SK-N-MC (cell line): ENCODE measurements at regions not wholly inside any gene's neighbourhood (a gene's known extent, or its start where the extent isn't known, plus 50 kb on each side); places are given as distances from the start of the nearest gene placed in this dataset.
"Not testable (repeated sequence)": the region's sequence is repeated elsewhere in the genome, so short reads cannot be mapped to it uniquely, and the experiment has no call there.

Experiments used
- DNase-seq: peaks from one replicate; pipeline ENCODE4 v3.0.0-alpha.2; 2011; ENCODE audit warnings: low read depth, low spot score
- H3K27ac ChIP-seq: fragments of 200-600 bp; sonication (generic); 2 replicates; pipeline ENCODE4 v1.5.1; 2016; ENCODE audit warnings: mixed run types
- H3K36me3 ChIP-seq: fragments of 200-600 bp; sonication (generic); 2 replicates; pipeline ENCODE4 v1.6.1; 2017; ENCODE audit warnings: antibody characterized with exemption, low read length, mixed read lengths; ENCODE audit not compliant: insufficient read depth
- H3K4me3 ChIP-seq: fragments of 200-600 bp; sonication (generic); 2 replicates; pipeline ENCODE4 v1.5.1; 2016
- H3K9ac ChIP-seq: fragments of 200-600 bp; sonication (generic); 2 replicates; pipeline ENCODE4 v1.8.0; 2017; ENCODE audit warnings: mixed run types, mixed read lengths; ENCODE audit not compliant: insufficient read length
- H3K9me3 ChIP-seq: fragments of 200-600 bp; sonication (generic); 2 replicates; pipeline ENCODE4 v1.6.1; 2017; ENCODE audit warnings: low read depth, mild to moderate bottlenecking, antibody characterized with exemption, low read length, moderate library complexity, mixed read lengths
- EZH2 ChIP-seq: fragments of 200-600 bp; sonication (generic); IDR thresholded peaks from one replicate; pipeline ENCODE4 v1.6.1; 2017; ENCODE audit warnings: antibody characterized with exemption
- FOXP2 ChIP-seq: optimal IDR thresholded peaks from 2 replicates; pipeline ENCODE3; 2011; ENCODE audit warnings: mild to moderate bottlenecking, moderate library complexity; ENCODE audit not compliant: insufficient read depth; ENCODE audit errors: extremely low read length, control extremely low read depth
- POLR2AphosphoS5 ChIP-seq: IDR thresholded peaks from 2 replicates; pipeline ENCODE4 v1.6.1; 2012; ENCODE audit warnings: mild to moderate bottlenecking, low read depth, low read length, borderline replicate concordance

- H3K9ac ChIP-seq: no peak overlapping the region
- no peaks in the 10 kb centered on the region for H3K36me3 ChIP-seq
- no peak for TF ChIP-seq POLR2AphosphoS5
- TF ChIP-seq EZH2: no peak
- no peak for TF ChIP-seq FOXP2
- H3K9me3 ChIP-seq: no peaks in the 10 kb centered on the region
- no peak for DNase-seq
- H3K27ac ChIP-seq: no peak overlapping the region
- no peak overlapping the region for H3K4me3 ChIP-seq
These were observed 232.4 kb downstream of the PCSK1 start for GRCh38 chr5:96200641-96201040.

- Histone ChIP-seq H3K9me3 (no peaks in the 10 kb centered on the region), H3K9ac (no peak overlapping the region), H3K4me3 (no peak overlapping the region), H3K27ac (no peak overlapping the region), H3K36me3 (no peaks in the 10 kb centered on the region)
- DNase-seq: no peak
- TF ChIP-seq FOXP2 (no peak), EZH2 (no peak)
These were observed 233.3 kb downstream of the PCSK1 start for GRCh38 chr5:96199713-96200183.

- H3K27ac ChIP-seq: no peak overlapping the region
- no peak overlapping the region for H3K9ac ChIP-seq
These were observed 234.5 kb downstream of the PCSK1 start for GRCh38 chr5:96198356-96199058.

GRCh38 chr5:96197767-96198166 lies 235.3 kb downstream of the PCSK1 start:
- H3K4me3 ChIP-seq, H3K9ac ChIP-seq, H3K27ac ChIP-seq, H3K36me3 ChIP-seq, DNase-seq, H3K9me3 ChIP-seq: not testable (repeated sequence)

More at GRCh38 chr5:96198356-96199058, 234.5 kb downstream of the PCSK1 start:
- no peak for TF ChIP-seq FOXP2
- TF ChIP-seq EZH2: no peak
- TF ChIP-seq POLR2AphosphoS5: no peak
- no peaks in the 10 kb centered on the region for H3K9me3 ChIP-seq
- no peak for DNase-seq
- H3K36me3 ChIP-seq: no peaks in the 10 kb centered on the region
- no peak overlapping the region for H3K4me3 ChIP-seq

GRCh38 chr5:96197347-96197746 lies 235.7 kb upstream of the ELL2 start:
- H3K9me3 ChIP-seq: no peaks in the 10 kb centered on the region
- no peak for DNase-seq
- H3K27ac ChIP-seq: no peak overlapping the region
- TF ChIP-seq FOXP2: no peak
- no peak for TF ChIP-seq EZH2
- TF ChIP-seq POLR2AphosphoS5: no peak
- no peak overlapping the region for H3K9ac ChIP-seq
- H3K4me3 ChIP-seq: no peak overlapping the region
- no peaks in the 10 kb centered on the region for H3K36me3 ChIP-seq

- H3K9me3 ChIP-seq: no peaks in the 10 kb centered on the region
- no peak overlapping the region for H3K4me3 ChIP-seq
- DNase-seq: no peak
- H3K36me3 ChIP-seq: no peaks in the 10 kb centered on the region
- H3K9ac ChIP-seq: no peak overlapping the region
- TF ChIP-seq EZH2: no peak
- TF ChIP-seq FOXP2: no peak
- no peak for TF ChIP-seq POLR2AphosphoS5
- no peak overlapping the region for H3K27ac ChIP-seq
These were observed 235.2 kb upstream of the ELL2 start for GRCh38 chr5:96196890-96197289.

- Histone ChIP-seq H3K9ac (no peak overlapping the region), H3K9me3 (no peaks in the 10 kb centered on the region), H3K36me3 (no peaks in the 10 kb centered on the region), H3K27ac (no peak overlapping the region), H3K4me3 (no peak overlapping the region)
- TF ChIP-seq POLR2AphosphoS5: no peak
- no peak for TF ChIP-seq FOXP2
- TF ChIP-seq EZH2: no peak
- no peak for DNase-seq
These were observed 234.8 kb upstream of the ELL2 start for GRCh38 chr5:96196407-96196806.

- H3K9ac ChIP-seq: no peak overlapping the region
These were observed 233.5 kb upstream of the ELL2 start for GRCh38 chr5:96195123-96195522.

GRCh38 chr5:96194593-96194992 lies 232.9 kb upstream of the ELL2 start:
- H3K36me3 ChIP-seq: no peaks in the 10 kb centered on the region
- H3K9me3 ChIP-seq: no peaks in the 10 kb centered on the region
- no peak for DNase-seq
- no peak overlapping the region for H3K9ac ChIP-seq
- H3K4me3 ChIP-seq: no peak overlapping the region
- no peak overlapping the region for H3K27ac ChIP-seq
- TF ChIP-seq EZH2 (no peak), POLR2AphosphoS5 (no peak), FOXP2 (no peak)

More at GRCh38 chr5:96195123-96195522, 233.5 kb upstream of the ELL2 start:
- Histone ChIP-seq H3K9me3 (no peaks in the 10 kb centered on the region), H3K36me3 (no peaks in the 10 kb centered on the region), H3K27ac (no peak overlapping the region), H3K4me3 (no peak overlapping the region)
- DNase-seq: no peak
- no peak for TF ChIP-seq EZH2
- TF ChIP-seq FOXP2: no peak
- TF ChIP-seq POLR2AphosphoS5: no peak
